Cerebellar cortex (tissue), 1 donor: ENCODE measurements at regions not wholly inside any gene's neighbourhood (a gene's known extent, or its start where the extent isn't known, plus 50 kb on each side); places are given as distances from the start of the nearest gene placed in this dataset.
A peak's percentile ranks its signal among the peaks of the same experiment; 100 is the strongest.

ENCODE experiments used
- DNase-seq: peaks from one replicate; pipeline ENCODE4 v3.0.0-alpha.2; 2015; ENCODE audit warnings: low spot score

- no peak for DNase-seq
Measured at GRCh38 chr18:76202322-76202721, 292.7 kb downstream of the ZNF516 start.

GRCh38 chr18:76195601-76196000, 299.4 kb downstream of the ZNF516 start:
- DNase-seq = no peak

- no peak for DNase-seq
Measured at GRCh38 chr18:76188097-76188496, 306.9 kb downstream of the ZNF516 start.

GRCh38 chr18:76179257-76179656, 315.8 kb downstream of the ZNF516 start:
- DNase-seq = no peak

GRCh38 chr18:76177160-76177559, 317.9 kb downstream of the ZNF516 start:
- DNase-seq = no peak

GRCh38 chr18:76174451-76174850, 320.6 kb downstream of the ZNF516 start:
- no peak for DNase-seq

- DNase-seq = peak; percentile 4
Measured at GRCh38 chr18:76169733-76170132, 325.3 kb downstream of the ZNF516 start.

GRCh38 chr18:76167845-76168621, 327.0 kb downstream of the ZNF516 start:
- DNase-seq = no peak

GRCh38 chr18:76167410-76167809, 327.6 kb downstream of the ZNF516 start:
- no peak for DNase-seq

- no peak for DNase-seq
Measured at GRCh38 chr18:76162886-76163285, 332.2 kb downstream of the ZNF516 start.

GRCh38 chr18:76161983-76162382, 333.1 kb downstream of the ZNF516 start:
- no peak for DNase-seq

- no peak for DNase-seq
Measured at GRCh38 chr18:76153691-76154090, 341.4 kb downstream of the ZNF516 start.

GRCh38 chr18:76149734-76150133, 345.3 kb downstream of the ZNF516 start:
- DNase-seq = no peak

- DNase-seq = no peak
Measured at GRCh38 chr18:76149284-76149683, 345.8 kb downstream of the ZNF516 start.

GRCh38 chr18:76145521-76146376, 349.3 kb downstream of the ZNF516 start:
- no peak for DNase-seq

GRCh38 chr18:76144844-76145243, 350.2 kb downstream of the ZNF516 start:
- DNase-seq = no peak

- DNase-seq = no peak
Measured at GRCh38 chr18:76142611-76143010, 352.4 kb downstream of the ZNF516 start.

GRCh38 chr18:76139844-76140243, 355.2 kb downstream of the ZNF516 start:
- DNase-seq = no peak

GRCh38 chr18:76137216-76137615, 357.8 kb downstream of the ZNF516 start:
- no peak for DNase-seq

- no peak for DNase-seq
Measured at GRCh38 chr18:76136701-76137100, 358.3 kb downstream of the ZNF516 start.

- DNase-seq = no peak
Measured at GRCh38 chr18:76134628-76135027, 360.4 kb downstream of the ZNF516 start.

GRCh38 chr18:76133873-76134272, 361.2 kb downstream of the ZNF516 start:
- no peak for DNase-seq

GRCh38 chr18:76131738-76132137, 363.3 kb downstream of the ZNF516 start:
- no peak for DNase-seq
